ENCODE measurements at regions not wholly inside any gene's neighbourhood (a gene's known extent, or its start where the extent isn't known, plus 50 kb on each side); places are given as distances from the start of the nearest gene placed in this dataset.

- TF ChIP-seq CTCF (IDR thresholded peaks at IDR 0.05 in 2 of 3, conservative IDR thresholded peaks at IDR 0.05 in 1 of 3; ENCODE audit: borderline replicate concordance in 1 of 3, insufficient read depth in 1 of 3, low read depth in 2 of 3, low read length in 2 of 3) (no peak), ATF3 (IDR thresholded peaks at IDR 0.05) (no peak), YY1 (IDR thresholded peaks at IDR 0.05; ENCODE audit: extremely low read depth, insufficient replicate concordance, low read depth, low read length) (no peak)
Measured at GRCh38 chr9:90741036-90741435, 60.6 kb upstream of the SYK start.

All from HCT116 (cell line).